ENCODE measurements at regions not wholly inside any gene's neighbourhood (a gene's known extent, or its start where the extent isn't known, plus 50 kb on each side); places are given as distances from the start of the nearest gene placed in this dataset.

GRCh38 chr12:97941686-97942354 lies 479.2 kb downstream of the RMST start:
- H2AFZ ChIP-seq (ENCODE audit: low read depth, low read length): no peak overlapping the region
- TF ChIP-seq RBBP5 (IDR thresholded peaks at IDR 0.05; ENCODE audit: borderline replicate concordance, insufficient read depth, low read length, poor library complexity, severe bottlenecking): no peak
- no peak for TF ChIP-seq XRCC5 (IDR thresholded peaks at IDR 0.05; ENCODE audit: low read depth, low read length)
- TF ChIP-seq DDX20 (tag; IDR thresholded peaks at IDR 0.05; ENCODE audit: low read depth): no peak
- no peak for TF ChIP-seq ZNF695 (CRISPR knock-in tag; IDR thresholded peaks at IDR 0.05)
- TF ChIP-seq MYC (IDR thresholded peaks at IDR 0.05; ENCODE audit: low read depth, low read length): no peak
- no peak for TF ChIP-seq MYC (CRISPR knock-in tag; IDR thresholded peaks at IDR 0.05; ENCODE audit: borderline replicate concordance, low read depth)
- no peak for TF ChIP-seq TRIM24 (IDR thresholded peaks at IDR 0.05)
- TF ChIP-seq CREB3L1 (IDR thresholded peaks at IDR 0.05; ENCODE audit: borderline replicate concordance, low read depth): no peak
- no peak for TF ChIP-seq PYGO2 (tag; IDR thresholded peaks at IDR 0.05)
- TF ChIP-seq ZNF639 (CRISPR knock-in tag; conservative IDR thresholded peaks at IDR 0.05 in 1 of 2, IDR thresholded peaks at IDR 0.05 in 1 of 2): no peak
- TF ChIP-seq TFAM (CRISPR knock-in tag; conservative IDR thresholded peaks at IDR 0.05): no peak
- no peak for TF ChIP-seq MXI1 (IDR thresholded peaks at IDR 0.05; ENCODE audit: low read depth, low read length)
- no peak for TF ChIP-seq HMBOX1 (IDR thresholded peaks at IDR 0.05)
- no peak for TF ChIP-seq MNT (conservative IDR thresholded peaks at IDR 0.05)
- no peak for TF ChIP-seq HNRNPLL (IDR thresholded peaks at IDR 0.05; ENCODE audit: low read depth, low read length, poor library complexity, severe bottlenecking)
- TF ChIP-seq EZH2 (IDR thresholded peaks at IDR 0.05; ENCODE audit: borderline replicate concordance, low read depth, low read length): no peak
- no peak for TF ChIP-seq MTA3 (IDR thresholded peaks at IDR 0.05; ENCODE audit: borderline replicate concordance)

More at GRCh38 chr12:97941686-97942354, 479.2 kb downstream of the RMST start:
- no peak overlapping the region for H3K4me3 ChIP-seq
- no peak for ATAC-seq
- H3K27me3 ChIP-seq (ENCODE audit: control insufficient read depth in 2 of 2, insufficient read depth in 2 of 2, low read length in 2 of 2): no peaks in the 10 kb centered on the region
- DNase-seq (ENCODE audit: extremely low read depth in 1 of 4, low spot score in 3 of 4): no peak
- H3K9me1 ChIP-seq (ENCODE audit: control insufficient read depth, insufficient read depth, low read length): no peaks in the 10 kb centered on the region
- CTCF ChIA-PET (ENCODE audit: low intra/inter-chr PET ratio): no interaction called here
- no peak overlapping the region for H3K9ac ChIP-seq (ENCODE audit: insufficient read depth in 1 of 2, low read depth in 2 of 2, low read length in 2 of 2)
- 0 out of 2 replicates have a peak, but pooled peaks cover 3% of the 10 kb centered on the region for H3K9me3 ChIP-seq (replicated peaks; ENCODE audit: control insufficient read depth, insufficient read depth, low read depth, low read length)
- FAIRE-seq: no peak
- 0% methylated on average over 3 of the region's 3 CpGs for WGBS (ENCODE audit: insufficient coverage, low coverage, missing lambda C conversion rate)
- no peaks in the 10 kb centered on the region for H4K20me1 ChIP-seq (replicated peaks; ENCODE audit: control insufficient read depth, insufficient read depth, low read length)
- H3K4me1 ChIP-seq (replicated peaks in 1 of 2; ENCODE audit: control insufficient read depth in 2 of 2, insufficient read depth in 2 of 2, low read length in 2 of 2): no peaks in the 10 kb centered on the region
- H3K27ac ChIP-seq (ENCODE audit: extremely low read depth, low read depth, low read length): no peak overlapping the region
- in situ Hi-C loops (cut with MboI): no loop called here
- POLR2A ChIA-PET: no interaction called here
- H3K4me2 ChIP-seq (ENCODE audit: insufficient read depth, low read length): no peak overlapping the region
- BruUV-seq (replicated peaks): no TSS peak
- H3K79me2 ChIP-seq (ENCODE audit: control insufficient read depth, insufficient read depth, low read length): no peaks in the 10 kb centered on the region
- no peaks in the 10 kb centered on the region for H3K36me3 ChIP-seq (ENCODE audit: control insufficient read depth, insufficient read depth, low read length)
- intact Hi-C loops (cut with micrococcal nuclease): no loop called here

Measured in K562 (cell line).